Fibroblast of mammary gland (primary cell): ENCODE measurements at regions not wholly inside any gene's neighbourhood (a gene's known extent, or its start where the extent isn't known, plus 50 kb on each side); places are given as distances from the start of the nearest gene placed in this dataset.

Source experiments
- DNase-seq: peaks from one replicate; pipeline ENCODE4 v3.0.0-alpha.2; 2010; ENCODE audit warnings: low read depth
- H3K4me3 ChIP-seq: 2 replicates; pipeline ENCODE4 v1.5.1; 2011; ENCODE audit warnings: low read depth, mild to moderate bottlenecking, low read length, moderate library complexity; ENCODE audit not compliant: control insufficient read depth
- CTCF ChIP-seq: conservative IDR thresholded peaks from 2 replicates; pipeline ENCODE4 v1.5.1; 2011; ENCODE audit warnings: low read depth, low read length, inconsistent platforms; ENCODE audit not compliant: control insufficient read depth, insufficient read depth

- DNase-seq, result no peak
- TF ChIP-seq CTCF, result no peak
- H3K4me3 ChIP-seq, result no peak overlapping the region
Measured at GRCh38 chr3:80141557-80141956, 373.8 kb upstream of the ROBO1 start.

- no peak overlapping the region for H3K4me3 ChIP-seq
- no peak for TF ChIP-seq CTCF
- DNase-seq, result no peak
Measured at GRCh38 chr3:80116281-80116680, 348.5 kb upstream of the ROBO1 start.

- no peak for DNase-seq
- H3K4me3 ChIP-seq, result no peak overlapping the region
- no peak for TF ChIP-seq CTCF
Measured at GRCh38 chr3:80114694-80115093, 346.9 kb upstream of the ROBO1 start.

- no peak for DNase-seq
- TF ChIP-seq CTCF, result no peak
- H3K4me3 ChIP-seq, result no peak overlapping the region
Measured at GRCh38 chr3:80113331-80113730, 345.5 kb upstream of the ROBO1 start.

GRCh38 chr3:80099559-80100066 lies 331.8 kb upstream of the ROBO1 start:
- DNase-seq, result no peak
- no peak overlapping the region for H3K4me3 ChIP-seq
- TF ChIP-seq CTCF, result no peak

GRCh38 chr3:80097674-80098073 lies 329.9 kb upstream of the ROBO1 start:
- no peak for TF ChIP-seq CTCF

GRCh38 chr3:80096909-80097308 lies 329.1 kb upstream of the ROBO1 start:
- no peak for DNase-seq
- no peak overlapping the region for H3K4me3 ChIP-seq
- no peak for TF ChIP-seq CTCF

More at GRCh38 chr3:80097674-80098073, 329.9 kb upstream of the ROBO1 start:
- DNase-seq, result no peak
- no peak overlapping the region for H3K4me3 ChIP-seq
